ENCODE measurements at regions not wholly inside any gene's neighbourhood (a gene's known extent, or its start where the extent isn't known, plus 50 kb on each side); places are given as distances from the start of the nearest gene placed in this dataset.

DNA sequence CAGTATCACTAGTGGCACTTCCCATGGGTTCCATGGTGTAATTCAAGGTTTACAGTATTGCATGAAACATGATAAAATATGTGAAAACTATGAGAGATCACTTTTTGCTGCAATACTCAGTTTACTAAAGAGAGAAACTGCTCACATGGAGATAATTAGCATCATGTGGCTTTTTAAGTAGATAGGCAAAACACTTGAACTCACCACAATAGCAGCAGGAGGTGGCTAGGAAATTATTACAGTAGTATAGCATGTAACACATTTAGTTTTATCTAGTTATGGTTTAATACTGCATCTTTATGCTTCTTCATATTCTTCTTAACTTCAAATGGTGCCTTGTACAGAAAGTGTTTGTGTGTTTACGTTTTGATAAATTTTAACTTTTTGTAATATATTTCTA, 698.5 kb upstream of the BRINP3 start:
- TF ChIP-seq, protein P1, sequence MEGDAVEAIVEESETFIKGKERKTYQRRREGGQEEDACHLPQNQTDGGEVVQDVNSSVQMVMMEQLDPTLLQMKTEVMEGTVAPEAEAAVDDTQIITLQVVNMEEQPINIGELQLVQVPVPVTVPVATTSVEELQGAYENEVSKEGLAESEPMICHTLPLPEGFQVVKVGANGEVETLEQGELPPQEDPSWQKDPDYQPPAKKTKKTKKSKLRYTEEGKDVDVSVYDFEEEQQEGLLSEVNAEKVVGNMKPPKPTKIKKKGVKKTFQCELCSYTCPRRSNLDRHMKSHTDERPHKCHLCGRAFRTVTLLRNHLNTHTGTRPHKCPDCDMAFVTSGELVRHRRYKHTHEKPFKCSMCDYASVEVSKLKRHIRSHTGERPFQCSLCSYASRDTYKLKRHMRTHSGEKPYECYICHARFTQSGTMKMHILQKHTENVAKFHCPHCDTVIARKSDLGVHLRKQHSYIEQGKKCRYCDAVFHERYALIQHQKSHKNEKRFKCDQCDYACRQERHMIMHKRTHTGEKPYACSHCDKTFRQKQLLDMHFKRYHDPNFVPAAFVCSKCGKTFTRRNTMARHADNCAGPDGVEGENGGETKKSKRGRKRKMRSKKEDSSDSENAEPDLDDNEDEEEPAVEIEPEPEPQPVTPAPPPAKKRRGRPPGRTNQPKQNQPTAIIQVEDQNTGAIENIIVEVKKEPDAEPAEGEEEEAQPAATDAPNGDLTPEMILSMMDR (IDR thresholded peaks at IDR 0.05), result no peak
- TF ChIP-seq POLR2AphosphoS5 (IDR thresholded peaks at IDR 0.05) (no peak), POLR2A (IDR thresholded peaks at IDR 0.05) (no peak), EP300 (IDR thresholded peaks at IDR 0.05) (no peak)

All from upper lobe of left lung (tissue), 4 donors.